ENCODE measurements at regions not wholly inside any gene's neighbourhood (a gene's known extent, or its start where the extent isn't known, plus 50 kb on each side); places are given as distances from the start of the nearest gene placed in this dataset.

DNA sequence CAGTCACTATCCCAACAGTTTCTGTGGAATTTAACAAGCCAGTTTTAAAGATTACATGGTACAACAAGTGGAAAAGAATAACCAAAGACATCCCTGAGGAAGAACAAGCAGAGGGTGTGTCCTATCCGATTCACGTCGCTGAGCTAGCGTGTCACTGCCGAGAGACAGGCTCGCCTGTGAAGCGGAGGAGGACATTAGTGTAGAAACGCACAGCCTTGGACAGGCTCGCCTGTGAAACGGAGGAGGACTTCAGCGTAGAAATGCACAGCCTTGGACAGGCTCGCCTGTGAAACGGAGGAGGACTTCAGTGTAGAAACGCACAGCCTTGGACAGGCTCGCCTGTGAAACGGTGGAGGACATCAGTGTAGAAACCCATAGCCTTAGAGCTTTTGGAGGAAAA is 52.7 kb upstream of the INPP5A start:
- TF ChIP-seq CTCF (IDR thresholded peaks at IDR 0.05) (no peak), POLR2A (IDR thresholded peaks at IDR 0.05) (no peak)

Measured in right lobe of liver (tissue), 4 donors.